Ovary (tissue), 3 donors: ENCODE measurements at regions not wholly inside any gene's neighbourhood (a gene's known extent, or its start where the extent isn't known, plus 50 kb on each side); places are given as distances from the start of the nearest gene placed in this dataset.

ENCODE experiments used
- CTCF ChIP-seq, 3 donors: fragments of 450-650 bp in 2 of 3; fragments of 200-600 bp in 1 of 3; IDR thresholded peaks; one replicate each; pipeline versions ENCODE4 v1.5.1 to v1.8.0; 2016 to 2022; ENCODE audit warnings: antibody characterized with exemption in 3 of 3, mild to moderate bottlenecking in 1 of 3
- EP300 ChIP-seq: sonication (generic); formaldehyde crosslinking; IDR thresholded peaks from one replicate; pipeline ENCODE4 v1.6.1; 2017; ENCODE audit warnings: antibody characterized with exemption
- POLR2A ChIP-seq: fragments of 450-650 bp; IDR thresholded peaks from one replicate; pipeline ENCODE4 v1.6.1; 2017; ENCODE audit warnings: antibody characterized with exemption, mild to moderate bottlenecking, moderate library complexity
- donor health status: DM: no; HTN: no; CAD: no.

DNA sequence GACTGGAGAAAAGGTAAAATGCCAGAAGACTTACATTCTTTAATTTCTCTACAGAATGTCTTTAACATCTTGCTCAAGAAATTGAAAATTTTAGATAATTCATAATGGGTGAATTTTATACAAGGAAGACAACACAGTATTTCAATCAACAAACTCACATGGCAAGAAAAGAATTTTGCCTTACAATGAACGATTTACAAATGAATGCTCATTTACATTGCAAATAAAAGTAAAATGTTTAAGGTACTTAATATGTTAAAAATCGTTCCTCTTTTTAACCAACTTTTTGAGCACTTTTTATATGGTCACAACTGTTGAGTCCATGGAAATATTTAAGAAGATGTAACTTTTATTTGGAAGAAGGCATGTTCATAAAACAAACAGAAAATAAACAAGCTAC is 174.8 kb upstream of the UBE2E2 start:
- TF ChIP-seq CTCF (IDR thresholded peaks at IDR 0.05): no peak
- no peak for TF ChIP-seq POLR2A
- no peak for TF ChIP-seq EP300
